ENCODE measurements at regions not wholly inside any gene's neighbourhood (a gene's known extent, or its start where the extent isn't known, plus 50 kb on each side); places are given as distances from the start of the nearest gene placed in this dataset.

DNA sequence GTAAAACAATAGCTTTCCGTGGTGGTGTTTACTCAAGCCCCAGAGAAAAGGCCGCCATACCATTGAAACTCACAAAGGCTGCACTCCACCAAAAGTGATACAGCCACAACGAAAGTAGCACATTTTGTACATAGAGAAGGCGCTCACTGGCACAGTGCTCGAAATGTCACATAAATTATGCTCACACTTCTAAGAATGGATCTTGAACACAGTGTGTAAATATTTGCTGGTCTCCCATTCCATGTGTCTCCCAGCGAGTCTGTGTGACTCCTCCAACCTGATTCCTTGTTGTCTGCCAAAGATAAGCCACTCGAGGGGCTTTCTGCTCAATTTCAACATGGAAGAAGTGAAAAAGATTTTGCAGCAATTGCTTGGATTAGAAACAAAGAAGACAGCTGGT, 234.0 kb upstream of the VCX3A start:
- Histone ChIP-seq H3K36me3 (ENCODE audit: control insufficient read depth, low read length) (no peaks in the 10 kb centered on the region), H3K79me2 (ENCODE audit: control insufficient read depth, low read length) (no peaks in the 10 kb centered on the region), H3K27ac (ENCODE audit: low read depth, low read length) (no peak overlapping the region), H3K4me2 (ENCODE audit: low read length) (no peak overlapping the region), H3F3A (ENCODE audit: control insufficient read depth, insufficient read depth) (no peaks in the 10 kb centered on the region), H3K4me3 (ENCODE audit: low read length) (no peak overlapping the region), H3K4me1 (ENCODE audit: control insufficient read depth, low read length) (no peaks in the 10 kb centered on the region), H4K20me1 (ENCODE audit: control insufficient read depth, insufficient read depth, low read depth, low read length) (no peaks in the 10 kb centered on the region), H3K9me2 (replicated peaks; ENCODE audit: control insufficient read depth, low read length) (no peaks in the 10 kb centered on the region), H3K27me3 (ENCODE audit: control insufficient read depth, low read length) (no peaks in the 10 kb centered on the region), H3K9me3 (ENCODE audit: control insufficient read depth, insufficient read depth, low read length) (no peaks in the 10 kb centered on the region)
- TF ChIP-seq, protein P1, sequence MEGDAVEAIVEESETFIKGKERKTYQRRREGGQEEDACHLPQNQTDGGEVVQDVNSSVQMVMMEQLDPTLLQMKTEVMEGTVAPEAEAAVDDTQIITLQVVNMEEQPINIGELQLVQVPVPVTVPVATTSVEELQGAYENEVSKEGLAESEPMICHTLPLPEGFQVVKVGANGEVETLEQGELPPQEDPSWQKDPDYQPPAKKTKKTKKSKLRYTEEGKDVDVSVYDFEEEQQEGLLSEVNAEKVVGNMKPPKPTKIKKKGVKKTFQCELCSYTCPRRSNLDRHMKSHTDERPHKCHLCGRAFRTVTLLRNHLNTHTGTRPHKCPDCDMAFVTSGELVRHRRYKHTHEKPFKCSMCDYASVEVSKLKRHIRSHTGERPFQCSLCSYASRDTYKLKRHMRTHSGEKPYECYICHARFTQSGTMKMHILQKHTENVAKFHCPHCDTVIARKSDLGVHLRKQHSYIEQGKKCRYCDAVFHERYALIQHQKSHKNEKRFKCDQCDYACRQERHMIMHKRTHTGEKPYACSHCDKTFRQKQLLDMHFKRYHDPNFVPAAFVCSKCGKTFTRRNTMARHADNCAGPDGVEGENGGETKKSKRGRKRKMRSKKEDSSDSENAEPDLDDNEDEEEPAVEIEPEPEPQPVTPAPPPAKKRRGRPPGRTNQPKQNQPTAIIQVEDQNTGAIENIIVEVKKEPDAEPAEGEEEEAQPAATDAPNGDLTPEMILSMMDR (IDR thresholded peaks at IDR 0.05; ENCODE audit: low read depth, low read length, poor library complexity, severe bottlenecking), result no peak
- no peak for TF ChIP-seq EZH2phosphoT487 (IDR thresholded peaks at IDR 0.05; ENCODE audit: borderline replicate concordance, low read length)

DNA sequence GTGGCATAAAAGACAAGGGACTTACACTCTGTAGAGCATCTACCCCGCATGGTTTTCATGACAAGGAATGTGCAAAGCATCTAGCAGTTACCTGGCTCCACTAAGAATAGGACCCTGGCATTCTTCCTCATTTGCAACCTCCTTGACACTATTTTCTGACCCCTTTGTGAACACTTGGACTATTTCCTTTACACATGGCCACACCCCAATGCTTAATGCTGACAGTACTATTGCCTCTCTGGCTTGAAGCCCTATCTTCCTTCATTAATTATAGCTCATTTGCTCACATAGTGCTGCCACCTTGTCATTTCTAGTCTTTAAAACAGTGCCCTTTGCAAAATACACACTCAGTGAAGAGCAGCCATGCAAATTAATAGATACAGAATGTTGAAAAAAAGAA, 226.3 kb upstream of the VCX3A start:
- H3K4me3 ChIP-seq (ENCODE audit: low read length), result no peak overlapping the region
- no peaks in the 10 kb centered on the region for H3K4me1 ChIP-seq (ENCODE audit: control insufficient read depth, low read length)
- no peaks in the 10 kb centered on the region for H3F3A ChIP-seq (ENCODE audit: control insufficient read depth, insufficient read depth)
- no peaks in the 10 kb centered on the region for H4K20me1 ChIP-seq (ENCODE audit: control insufficient read depth, insufficient read depth, low read depth, low read length)
- H3K4me2 ChIP-seq (ENCODE audit: low read length), result no peak overlapping the region
- H3K79me2 ChIP-seq (ENCODE audit: control insufficient read depth, low read length), result no peaks in the 10 kb centered on the region
- H3K36me3 ChIP-seq (ENCODE audit: control insufficient read depth, low read length), result no peaks in the 10 kb centered on the region
- H3K9me3 ChIP-seq (ENCODE audit: control insufficient read depth, insufficient read depth, low read length), result no peaks in the 10 kb centered on the region
- H3K9me2 ChIP-seq (replicated peaks; ENCODE audit: control insufficient read depth, low read length), result no peaks in the 10 kb centered on the region
- TF ChIP-seq EZH2phosphoT487 (IDR thresholded peaks at IDR 0.05; ENCODE audit: borderline replicate concordance, low read length), result no peak
- TF ChIP-seq, protein P1 (IDR thresholded peaks at IDR 0.05; ENCODE audit: low read depth, low read length, poor library complexity, severe bottlenecking), result no peak
- no peak overlapping the region for H3K27ac ChIP-seq (ENCODE audit: low read depth, low read length)
- H3K27me3 ChIP-seq (ENCODE audit: control insufficient read depth, low read length), result no peaks in the 10 kb centered on the region

DNA sequence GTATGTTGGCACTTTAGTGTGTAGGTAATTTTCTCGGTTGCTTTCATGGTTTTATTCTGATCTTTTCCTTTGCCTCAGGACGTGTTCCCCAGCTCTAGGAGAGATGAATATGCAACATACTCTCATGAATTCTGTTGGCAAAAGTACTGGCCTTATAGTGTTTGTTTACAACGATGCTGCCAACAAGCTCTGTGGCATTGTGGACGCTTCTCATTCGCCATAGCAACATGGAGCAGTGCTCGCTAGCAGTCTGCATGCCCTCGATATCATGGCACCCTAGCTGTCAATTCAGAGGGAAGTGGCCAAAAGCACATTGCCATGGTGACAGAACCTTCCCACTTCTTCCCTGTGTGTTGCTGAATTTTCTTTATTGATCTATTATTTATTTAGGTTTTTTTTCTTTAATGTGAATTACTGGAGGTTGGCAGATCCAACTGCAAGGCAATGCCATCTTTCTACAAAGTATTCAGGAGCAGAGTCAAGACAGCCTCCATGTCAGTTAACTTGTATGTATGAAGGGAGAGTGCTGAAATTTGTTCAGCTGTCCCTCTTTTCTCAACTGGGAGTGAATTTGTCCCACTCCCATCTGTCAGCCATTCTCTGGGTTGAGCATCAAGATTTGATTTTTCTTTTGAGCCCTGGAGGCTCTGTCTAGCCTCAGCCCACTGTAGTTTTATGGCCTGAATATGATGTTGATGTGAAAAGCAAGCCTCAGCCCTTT, 224.9 kb upstream of the VCX3A start:
- Histone ChIP-seq H3K27me3 (ENCODE audit: control insufficient read depth, low read length) (no peaks in the 10 kb centered on the region), H3K9me2 (replicated peaks; ENCODE audit: control insufficient read depth, low read length) (no peaks in the 10 kb centered on the region), H3K36me3 (ENCODE audit: control insufficient read depth, low read length) (no peaks in the 10 kb centered on the region), H3K79me2 (ENCODE audit: control insufficient read depth, low read length) (no peaks in the 10 kb centered on the region), H3K9me3 (ENCODE audit: control insufficient read depth, insufficient read depth, low read length) (no peaks in the 10 kb centered on the region), H3K4me2 (ENCODE audit: low read length) (no peak overlapping the region), H4K20me1 (ENCODE audit: control insufficient read depth, insufficient read depth, low read depth, low read length) (no peaks in the 10 kb centered on the region), H3F3A (ENCODE audit: control insufficient read depth, insufficient read depth) (no peaks in the 10 kb centered on the region), H3K4me3 (ENCODE audit: low read length) (no peak overlapping the region), H3K27ac (ENCODE audit: low read depth, low read length) (no peak overlapping the region), H3K4me1 (ENCODE audit: control insufficient read depth, low read length) (no peaks in the 10 kb centered on the region)
- TF ChIP-seq, protein P1 (IDR thresholded peaks at IDR 0.05; ENCODE audit: low read depth, low read length, poor library complexity, severe bottlenecking), result no peak
- no peak for TF ChIP-seq EZH2phosphoT487 (IDR thresholded peaks at IDR 0.05; ENCODE audit: borderline replicate concordance, low read length)
